GM12873 (cell line): ENCODE measurements at regions not wholly inside any gene's neighbourhood (a gene's known extent, or its start where the extent isn't known, plus 50 kb on each side); places are given as distances from the start of the nearest gene placed in this dataset.

ENCODE experiments used
- TF ChIP-seq, protein P1 (sequence below): IDR thresholded peaks from 2 replicates; pipeline ENCODE4 v1.5.1; 2012; ENCODE audit warnings: low read depth, mild to moderate bottlenecking, moderate library complexity, low read length, control low read depth; ENCODE audit not compliant: insufficient read depth; ENCODE audit errors: missing control alignments

DNA sequence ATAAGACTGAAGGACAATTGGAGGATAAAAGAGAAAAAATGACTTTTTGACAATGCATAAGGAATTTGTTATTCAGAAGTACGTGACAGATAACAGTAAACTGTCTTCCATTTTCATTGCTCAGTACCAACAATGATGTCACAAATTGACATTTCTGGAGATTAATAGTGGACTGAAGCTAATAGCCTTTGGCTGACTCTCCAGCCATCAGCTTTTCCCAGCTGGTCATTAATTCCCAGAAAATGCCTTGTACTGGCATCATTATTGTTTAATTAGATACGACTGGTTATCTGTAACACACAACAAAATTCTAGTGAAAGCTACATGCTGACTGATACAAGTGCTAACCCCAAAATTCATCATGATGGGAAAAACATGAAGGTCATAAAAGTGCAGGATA is 147.9 kb upstream of the FGF13 start:
- TF ChIP-seq, protein P1, sequence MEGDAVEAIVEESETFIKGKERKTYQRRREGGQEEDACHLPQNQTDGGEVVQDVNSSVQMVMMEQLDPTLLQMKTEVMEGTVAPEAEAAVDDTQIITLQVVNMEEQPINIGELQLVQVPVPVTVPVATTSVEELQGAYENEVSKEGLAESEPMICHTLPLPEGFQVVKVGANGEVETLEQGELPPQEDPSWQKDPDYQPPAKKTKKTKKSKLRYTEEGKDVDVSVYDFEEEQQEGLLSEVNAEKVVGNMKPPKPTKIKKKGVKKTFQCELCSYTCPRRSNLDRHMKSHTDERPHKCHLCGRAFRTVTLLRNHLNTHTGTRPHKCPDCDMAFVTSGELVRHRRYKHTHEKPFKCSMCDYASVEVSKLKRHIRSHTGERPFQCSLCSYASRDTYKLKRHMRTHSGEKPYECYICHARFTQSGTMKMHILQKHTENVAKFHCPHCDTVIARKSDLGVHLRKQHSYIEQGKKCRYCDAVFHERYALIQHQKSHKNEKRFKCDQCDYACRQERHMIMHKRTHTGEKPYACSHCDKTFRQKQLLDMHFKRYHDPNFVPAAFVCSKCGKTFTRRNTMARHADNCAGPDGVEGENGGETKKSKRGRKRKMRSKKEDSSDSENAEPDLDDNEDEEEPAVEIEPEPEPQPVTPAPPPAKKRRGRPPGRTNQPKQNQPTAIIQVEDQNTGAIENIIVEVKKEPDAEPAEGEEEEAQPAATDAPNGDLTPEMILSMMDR = no peak

DNA sequence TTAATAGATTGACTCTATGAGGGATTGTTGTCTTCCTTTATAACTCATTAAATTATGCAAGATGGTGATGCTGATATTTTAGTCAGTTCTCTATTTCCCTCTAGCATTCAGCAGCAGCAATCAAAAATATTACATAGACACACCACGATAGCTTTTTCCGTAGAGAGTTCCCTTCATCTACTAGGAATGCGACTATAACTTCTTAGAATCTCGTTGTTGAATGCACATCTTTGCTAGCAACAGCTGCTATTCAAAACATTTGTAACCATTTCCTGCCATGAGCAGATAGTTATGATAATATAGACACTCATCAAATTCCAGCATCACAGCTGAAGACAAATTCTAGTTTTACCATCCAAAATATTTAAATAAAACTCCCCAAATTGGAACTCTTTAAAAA is 147.4 kb upstream of the FGF13 start:
- TF ChIP-seq, protein P1 = no peak

DNA sequence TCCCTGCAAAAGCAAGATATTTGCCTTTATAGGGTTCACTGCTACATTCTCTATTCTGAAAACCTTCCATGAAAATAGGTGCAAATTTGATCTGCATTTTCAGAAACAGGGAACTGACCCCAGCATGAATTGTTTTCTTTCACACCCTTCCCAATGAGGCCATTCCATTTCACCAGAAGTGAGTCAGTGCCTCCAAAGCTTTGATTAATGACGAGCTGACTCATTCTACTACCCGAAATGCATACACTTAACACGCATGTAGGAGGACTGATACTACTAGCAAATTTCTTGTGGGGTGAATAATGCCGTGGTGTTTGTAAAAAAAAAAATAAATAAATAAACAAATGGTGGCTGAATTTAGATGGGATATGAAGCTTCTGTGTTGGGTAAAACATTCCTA is 146.9 kb upstream of the FGF13 start:
- TF ChIP-seq, protein P1 = no peak

DNA sequence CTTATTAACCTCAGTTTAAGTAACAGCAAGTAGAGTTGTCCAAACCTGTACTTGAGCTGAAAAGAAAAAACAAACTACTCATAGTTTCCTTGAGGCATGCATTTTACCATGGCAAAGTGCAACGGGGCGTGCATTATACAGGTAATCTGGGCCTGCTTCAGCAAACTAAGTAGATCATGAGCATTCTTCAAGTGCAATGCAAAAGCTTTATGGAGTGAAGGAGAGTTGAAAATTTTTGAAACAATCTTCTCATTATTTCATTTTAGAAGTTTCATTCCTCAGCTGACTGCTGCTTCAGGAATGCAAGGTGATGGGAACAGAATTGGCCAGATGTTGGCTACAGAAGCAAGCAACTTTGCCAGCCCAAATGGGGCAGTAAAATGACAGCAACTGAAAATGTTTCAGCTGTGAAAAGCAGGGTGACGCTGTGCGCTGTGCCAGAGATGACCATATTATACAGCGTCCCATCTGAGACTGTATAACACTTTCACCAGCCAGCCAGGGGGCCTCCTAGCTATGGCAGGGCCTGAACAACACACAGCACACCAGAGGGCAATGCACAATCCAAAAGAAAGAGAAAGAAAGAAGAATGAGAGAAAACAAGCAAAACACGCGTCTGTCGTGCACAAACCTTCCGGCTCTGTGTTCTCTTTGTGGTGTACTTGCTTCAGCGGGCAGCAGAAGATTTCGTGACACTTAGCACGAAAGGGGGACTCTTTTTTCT is 145.5 kb upstream of the FGF13 start:
- TF ChIP-seq, protein P1 = no peak

DNA sequence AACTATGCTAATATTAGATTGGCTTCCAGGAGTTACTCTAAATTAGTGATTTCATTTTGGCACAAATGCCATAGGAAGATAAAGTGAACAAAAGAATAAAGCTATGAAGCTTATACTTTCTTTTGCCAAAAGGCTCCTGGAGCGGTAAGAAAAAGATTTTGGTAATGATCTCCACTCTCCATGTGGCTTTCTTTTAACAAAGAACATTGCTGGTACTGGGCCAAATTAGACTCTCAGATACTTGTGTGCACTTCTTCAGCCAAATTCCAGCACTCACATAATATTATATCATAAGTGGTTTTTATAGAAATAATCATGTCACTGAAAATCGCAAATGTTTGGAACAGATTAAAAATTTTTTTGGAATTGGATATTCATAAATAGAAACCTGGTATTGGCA is 142.4 kb upstream of the FGF13 start:
- TF ChIP-seq, protein P1 = no peak

DNA sequence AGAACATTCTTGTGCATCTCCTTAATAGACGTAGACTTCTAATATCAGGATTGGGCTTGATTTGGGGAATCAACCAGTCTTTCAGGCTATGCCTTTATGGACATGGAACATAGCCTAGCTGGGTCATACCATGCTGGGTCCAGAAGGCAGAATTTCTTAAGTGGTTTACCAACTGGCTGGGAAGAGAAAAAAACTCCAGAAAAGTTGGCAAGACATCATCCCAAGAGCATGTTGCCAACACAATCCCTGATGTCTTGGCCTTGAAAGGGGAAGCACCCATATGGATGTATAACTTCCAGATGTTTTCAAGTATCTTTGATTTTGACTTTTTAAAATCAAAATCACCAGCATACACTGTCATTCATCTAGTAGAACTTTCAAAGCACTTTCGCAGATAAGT is 138.0 kb upstream of the FGF13 start:
- TF ChIP-seq, protein P1 = no peak

DNA sequence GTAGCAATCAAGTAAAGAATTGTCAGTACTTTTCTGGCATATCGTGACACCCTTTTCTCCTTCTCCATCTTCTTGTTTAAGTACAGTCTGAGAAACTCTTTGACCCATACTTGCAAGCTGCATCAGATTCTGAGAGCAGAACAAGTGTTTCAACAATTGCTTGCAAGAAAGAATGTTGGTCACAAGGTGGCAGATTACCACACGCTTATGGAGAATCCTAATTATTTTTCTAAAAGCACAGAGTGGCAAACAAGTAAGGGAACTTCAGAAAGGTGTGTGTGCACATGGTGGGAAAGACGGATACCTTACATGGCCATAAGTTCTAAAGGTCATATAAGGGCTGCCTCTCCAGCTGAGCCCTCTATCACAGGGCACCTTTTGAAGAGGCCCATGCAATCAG is 136.4 kb upstream of the FGF13 start:
- TF ChIP-seq, protein P1 = no peak
